ENCODE measurements at regions not wholly inside any gene's neighbourhood (a gene's known extent, or its start where the extent isn't known, plus 50 kb on each side); places are given as distances from the start of the nearest gene placed in this dataset.

DNA sequence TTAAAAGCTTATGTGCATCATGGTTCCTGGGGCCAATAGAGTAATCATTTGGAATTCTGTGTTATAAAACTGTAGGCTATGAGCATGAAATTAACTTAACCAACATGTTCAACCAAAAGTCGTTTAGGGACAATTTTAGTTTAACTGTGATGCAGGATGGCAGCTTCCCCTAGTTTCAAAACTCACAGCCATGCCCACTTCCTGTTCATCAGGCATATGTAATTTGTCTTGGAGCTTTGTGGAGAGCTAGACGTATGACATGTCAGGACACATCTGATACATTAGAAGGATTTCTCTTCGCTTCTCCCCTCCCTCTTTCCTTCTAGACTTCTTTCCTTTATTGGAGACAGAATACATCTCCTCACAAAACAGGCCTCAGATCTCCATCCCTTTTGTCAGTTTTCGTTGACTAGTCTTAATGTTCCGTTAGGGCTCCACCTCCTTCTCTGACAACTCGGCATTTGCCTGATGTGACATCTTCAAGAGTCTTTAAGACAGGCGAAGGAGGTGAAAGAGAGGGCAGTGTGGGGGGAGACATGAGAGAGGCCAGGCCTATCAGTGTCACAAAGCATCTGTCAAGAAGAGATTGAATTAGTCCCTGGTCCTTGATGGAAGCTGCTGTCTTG is 176.0 kb downstream of the MSX2 start:
- TF ChIP-seq MAZ (IDR thresholded peaks at IDR 0.05; ENCODE audit: borderline replicate concordance, low read depth, low read length) (no peak), POLR2A (IDR thresholded peaks at IDR 0.05; ENCODE audit: low read depth, low read length) (no peak), SMC3 (IDR thresholded peaks at IDR 0.05; ENCODE audit: low read depth, low read length) (no peak), RCOR1 (IDR thresholded peaks at IDR 0.05; ENCODE audit: insufficient replicate concordance, low read length) (no peak), FOS (IDR thresholded peaks at IDR 0.05; ENCODE audit: low read depth, low read length) (no peak), RAD21 (IDR thresholded peaks at IDR 0.05; ENCODE audit: low read length) (no peak), MAFK (IDR thresholded peaks at IDR 0.05; ENCODE audit: low read depth, low read length) (no peak)
- TF ChIP-seq, protein P1, sequence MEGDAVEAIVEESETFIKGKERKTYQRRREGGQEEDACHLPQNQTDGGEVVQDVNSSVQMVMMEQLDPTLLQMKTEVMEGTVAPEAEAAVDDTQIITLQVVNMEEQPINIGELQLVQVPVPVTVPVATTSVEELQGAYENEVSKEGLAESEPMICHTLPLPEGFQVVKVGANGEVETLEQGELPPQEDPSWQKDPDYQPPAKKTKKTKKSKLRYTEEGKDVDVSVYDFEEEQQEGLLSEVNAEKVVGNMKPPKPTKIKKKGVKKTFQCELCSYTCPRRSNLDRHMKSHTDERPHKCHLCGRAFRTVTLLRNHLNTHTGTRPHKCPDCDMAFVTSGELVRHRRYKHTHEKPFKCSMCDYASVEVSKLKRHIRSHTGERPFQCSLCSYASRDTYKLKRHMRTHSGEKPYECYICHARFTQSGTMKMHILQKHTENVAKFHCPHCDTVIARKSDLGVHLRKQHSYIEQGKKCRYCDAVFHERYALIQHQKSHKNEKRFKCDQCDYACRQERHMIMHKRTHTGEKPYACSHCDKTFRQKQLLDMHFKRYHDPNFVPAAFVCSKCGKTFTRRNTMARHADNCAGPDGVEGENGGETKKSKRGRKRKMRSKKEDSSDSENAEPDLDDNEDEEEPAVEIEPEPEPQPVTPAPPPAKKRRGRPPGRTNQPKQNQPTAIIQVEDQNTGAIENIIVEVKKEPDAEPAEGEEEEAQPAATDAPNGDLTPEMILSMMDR (conservative IDR thresholded peaks at IDR 0.05; ENCODE audit: low read depth, low read length), result no peak
- TF ChIP-seq, protein P2, sequence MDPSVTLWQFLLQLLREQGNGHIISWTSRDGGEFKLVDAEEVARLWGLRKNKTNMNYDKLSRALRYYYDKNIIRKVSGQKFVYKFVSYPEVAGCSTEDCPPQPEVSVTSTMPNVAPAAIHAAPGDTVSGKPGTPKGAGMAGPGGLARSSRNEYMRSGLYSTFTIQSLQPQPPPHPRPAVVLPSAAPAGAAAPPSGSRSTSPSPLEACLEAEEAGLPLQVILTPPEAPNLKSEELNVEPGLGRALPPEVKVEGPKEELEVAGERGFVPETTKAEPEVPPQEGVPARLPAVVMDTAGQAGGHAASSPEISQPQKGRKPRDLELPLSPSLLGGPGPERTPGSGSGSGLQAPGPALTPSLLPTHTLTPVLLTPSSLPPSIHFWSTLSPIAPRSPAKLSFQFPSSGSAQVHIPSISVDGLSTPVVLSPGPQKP (IDR thresholded peaks at IDR 0.05; ENCODE audit: borderline replicate concordance, low read depth, low read length), result no peak
